B cell (primary cell): ENCODE measurements at regions not wholly inside any gene's neighbourhood (a gene's known extent, or its start where the extent isn't known, plus 50 kb on each side); places are given as distances from the start of the nearest gene placed in this dataset.

Experiments used
- ATAC-seq: fragments of 200-7000 bp; cut with Tn5 transposase; one replicate; pipeline ENCODE4 v1.10.0; 2021; ENCODE audit warnings: low read depth, mild to moderate bottlenecking, moderate number of reproducible peaks, moderate library complexity
- CTCF ChIA-PET: fragments of 350-600 bp; sonication (Branson Sonifier 250); formaldehyde crosslinking; loops from one replicate; lab custom pipeline; 2021; ENCODE audit warnings: antibody characterized with exemption, inconsistent platforms; lab: Charles Lee
- POLR2A ChIA-PET: fragments of 350-600 bp; sonication (Branson Sonifier 250); formaldehyde crosslinking; loops from one replicate; lab custom pipeline; 2021; ENCODE audit warnings: antibody characterized with exemption; lab: Charles Lee
- DNase-seq: peaks from one replicate; pipeline ENCODE4 v3.0.0; 2013
- H2AFZ ChIP-seq: 2 replicates; pipeline ENCODE4 v1.6.1; 2012; ENCODE audit warnings: mild to moderate bottlenecking, low read depth, low read length; ENCODE audit not compliant: insufficient read depth, poor library complexity, severe bottlenecking
- H3K27ac ChIP-seq, 2 donors: 1 replicate in 1 of 2; 2 replicates in 1 of 2; pipeline ENCODE4 v1.5.1; 2012 to 2013; ENCODE audit warnings: low read length in 2 of 2, mild to moderate bottlenecking in 2 of 2, moderate library complexity in 1 of 2
- H3K27me3 ChIP-seq, 4 experiments: fragments of 200-600 bp in 1 of 4; sonication (generic) in 1 of 4; replicated peaks in 1 of 4; 1 replicate in 2 of 4; 2 replicates in 2 of 4; pipeline versions ENCODE4 v1.6.1 to v1.7.0; 2013 to 2016; ENCODE audit warnings: low read length in 3 of 4, mild to moderate bottlenecking in 2 of 4, mixed read lengths in 1 of 4, moderate library complexity in 1 of 4; ENCODE audit not compliant: insufficient read depth in 4 of 4, control insufficient read depth in 3 of 4; ENCODE audit errors: control extremely low read depth in 1 of 4
- H3K36me3 ChIP-seq, 2 experiments: replicated peaks in 1 of 2; 1 replicate in 1 of 2; 2 replicates in 1 of 2; pipeline versions ENCODE4 v1.6.1 to v1.7.1; 2013; ENCODE audit warnings: low read length in 1 of 2; ENCODE audit not compliant: insufficient read depth in 2 of 2, control insufficient read depth in 1 of 2; ENCODE audit errors: control extremely low read depth in 1 of 2, extremely low read depth in 1 of 2
- H3K4me1 ChIP-seq, 2 donors: fragments of 200-600 bp in 1 of 2; sonication (generic) in 1 of 2; 1 replicate in 1 of 2; 2 replicates in 1 of 2; pipeline versions ENCODE4 v1.5.1 to v1.6.1; 2013 to 2017; ENCODE audit warnings: low read length in 2 of 2; ENCODE audit not compliant: control insufficient read depth in 2 of 2, insufficient read depth in 2 of 2
- H3K4me2 ChIP-seq: replicated peaks from 2 replicates; pipeline ENCODE3; 2012; ENCODE audit warnings: mild to moderate bottlenecking, low read depth, low read length; ENCODE audit not compliant: poor library complexity, severe bottlenecking
- H3K4me3 ChIP-seq, 5 experiments: fragments of 200-600 bp in 1 of 5; sonication (generic) in 1 of 5; 1 replicate in 3 of 5; 2 replicates in 2 of 5; pipeline versions ENCODE4 v1.5.1 to v1.7.0; 2011 to 2016; ENCODE audit warnings: low read length in 4 of 5, mild to moderate bottlenecking in 4 of 5, low read depth in 2 of 5, control low read depth in 1 of 5, moderate library complexity in 1 of 5; ENCODE audit not compliant: insufficient read depth in 1 of 5; ENCODE audit errors: control extremely low read depth in 1 of 5, extremely low read depth in 1 of 5
- H3K79me2 ChIP-seq: fragments of 200-600 bp; sonication (generic); one replicate; pipeline ENCODE4 v1.6.0; 2016; ENCODE audit warnings: low read length; ENCODE audit not compliant: control insufficient read depth, insufficient read depth
- H3K9ac ChIP-seq: fragments of 200-600 bp; sonication (generic); 2 replicates; pipeline ENCODE4 v1.6.1; 2017; ENCODE audit warnings: mild to moderate bottlenecking, low read length, moderate library complexity
- H3K9me3 ChIP-seq, 3 donors: one replicate each; pipeline versions ENCODE4 v1.6.1 to v1.7.1; 2013; ENCODE audit warnings: low read length in 2 of 3; ENCODE audit not compliant: control insufficient read depth in 2 of 3, insufficient read depth in 1 of 3; ENCODE audit errors: control extremely low read depth in 1 of 3
- H4K20me1 ChIP-seq: 2 replicates; pipeline ENCODE4 v1.6.0; 2012; ENCODE audit warnings: mild to moderate bottlenecking, low read length; ENCODE audit not compliant: insufficient read depth, control insufficient read depth, poor library complexity, severe bottlenecking
- H3K27ac Mint-ChIP-seq: one replicate; pipeline ENCODE4 v1.8.0; 2021; ENCODE audit warnings: mixed read lengths
- H3K27me3 Mint-ChIP-seq: one replicate; pipeline ENCODE4 v1.8.0; 2021; ENCODE audit warnings: mixed read lengths
- H3K4me1 Mint-ChIP-seq: one replicate; pipeline ENCODE4 v1.8.0; 2021; ENCODE audit warnings: mixed read lengths
- H3K4me3 Mint-ChIP-seq: one replicate; pipeline ENCODE4 v1.8.0; 2021; ENCODE audit warnings: mixed read lengths
- H3K9me3 Mint-ChIP-seq: one replicate; pipeline ENCODE4 v1.8.0; 2022; ENCODE audit warnings: mixed read lengths; ENCODE audit not compliant: insufficient read depth
- CTCF ChIP-seq: fragments of 200-600 bp; IDR thresholded peaks from one replicate; pipeline ENCODE4 v1.8.0; 2022; ENCODE audit warnings: antibody characterized with exemption, mild to moderate bottlenecking
- EZH2 ChIP-seq: IDR thresholded peaks from 2 replicates; pipeline ENCODE4 v1.6.1; 2012; ENCODE audit warnings: borderline replicate concordance, low read depth, mild to moderate bottlenecking, moderate library complexity, low read length; ENCODE audit not compliant: insufficient read depth, poor library complexity, severe bottlenecking
- WGBS: methylation state at CpG from one replicate; pipeline ENCODE4 v1.1.5; 2013; ENCODE audit warnings: missing lambda C conversion rate; ENCODE audit not compliant: insufficient coverage; 5-methylcytosine and 5-hydroxymethylcytosine counted together
- intact Hi-C: fragments of 100-400 bp; cut with micrococcal nuclease; formaldehyde crosslinking; loops from one replicate; pipeline ENCODE4 v1.10.0; 2022

GRCh38 chr11:92601048-92601447 lies 368.4 kb upstream of the MTNR1B start:
- POLR2A ChIA-PET, result no interaction called here
- ATAC-seq, result no peak
- H3K27ac Mint-ChIP-seq, result no peak overlapping the region

GRCh38 chr11:92605667-92606066 lies 363.8 kb upstream of the MTNR1B start:
- ChIA-PET CTCF (no interaction called here), POLR2A (no interaction called here)
- no peaks in the 10 kb centered on the region for H3K9me3 ChIP-seq
- no peak overlapping the region for H2AFZ ChIP-seq
- H4K20me1 ChIP-seq, result no peaks in the 10 kb centered on the region
- H3K36me3 ChIP-seq, result no peaks in the 10 kb centered on the region
- intact Hi-C loops, result no loop called here
- WGBS, result 100% methylated on average over 2 of the region's 2 CpGs
- no peak overlapping the region for H3K4me3 Mint-ChIP-seq
- ATAC-seq, result no peak
- no peaks in the 10 kb centered on the region for H3K4me1 ChIP-seq
- no peak overlapping the region for H3K27ac ChIP-seq
- no peaks in the 10 kb centered on the region for H3K27me3 Mint-ChIP-seq
- no peaks in the 10 kb centered on the region for H3K27me3 ChIP-seq
- no peaks in the 10 kb centered on the region for H3K9me3 Mint-ChIP-seq
- no peaks in the 10 kb centered on the region for H3K79me2 ChIP-seq
- H3K9ac ChIP-seq, result no peak overlapping the region
- TF ChIP-seq EZH2, result no peak
- no peak for TF ChIP-seq CTCF
- no peak overlapping the region for H3K27ac Mint-ChIP-seq
- no peak overlapping the region for H3K4me3 ChIP-seq
- H3K4me2 ChIP-seq, result no peak overlapping the region
- no peak for DNase-seq
- no peaks in the 10 kb centered on the region for H3K4me1 Mint-ChIP-seq

More at GRCh38 chr11:92601048-92601447, 368.4 kb upstream of the MTNR1B start:
- H3K4me3 Mint-ChIP-seq, result no peak overlapping the region
- Histone ChIP-seq H3K9me3 (no peaks in the 10 kb centered on the region), H3K4me3 (no peak overlapping the region), H3K79me2 (no peaks in the 10 kb centered on the region), H3K9ac (no peak overlapping the region), H2AFZ (no peak overlapping the region), H3K4me1 (no peaks in the 10 kb centered on the region), H4K20me1 (no peaks in the 10 kb centered on the region), H3K27me3 (no peaks in the 10 kb centered on the region), H3K36me3 (no peaks in the 10 kb centered on the region), H3K4me2 (no peak overlapping the region), H3K27ac (no peak overlapping the region)
- no peaks in the 10 kb centered on the region for H3K9me3 Mint-ChIP-seq
- no peak for TF ChIP-seq EZH2
- no peak for TF ChIP-seq CTCF
- H3K27me3 Mint-ChIP-seq, result no peaks in the 10 kb centered on the region
- H3K4me1 Mint-ChIP-seq, result no peaks in the 10 kb centered on the region
- CTCF ChIA-PET, result no interaction called here
- no CpG with 5 or more reads among the region's 4 CpGs for WGBS
- intact Hi-C loops, result no loop called here
- DNase-seq, result no peak
